Omental fat pad (tissue), 3 donors: ENCODE measurements at regions not wholly inside any gene's neighbourhood (a gene's known extent, or its start where the extent isn't known, plus 50 kb on each side); places are given as distances from the start of the nearest gene placed in this dataset.
"Not testable (repeated sequence)": the region's sequence is repeated elsewhere in the genome, so short reads cannot be mapped to it uniquely, and the experiment has no call there.

Experiments used
- ATAC-seq: fragments of 150-250 bp; one replicate; pipeline ENCODE4 v1.9.1; 2016; ENCODE audit warnings: mild to moderate bottlenecking, moderate library complexity; ENCODE audit not compliant: low FRiP score
- DNase-seq: peaks from one replicate; pipeline ENCODE4 v3.0.0-alpha.2; 2019; ENCODE audit warnings: low spot score
- TF ChIP-seq, protein P1 (sequence below), 3 donors: fragments of 450-650 bp; IDR thresholded peaks; one replicate each; pipeline ENCODE4 v1.5.1; 2016 to 2017; ENCODE audit warnings: antibody characterized with exemption in 3 of 3, mild to moderate bottlenecking in 3 of 3, moderate library complexity in 2 of 3

DNA sequence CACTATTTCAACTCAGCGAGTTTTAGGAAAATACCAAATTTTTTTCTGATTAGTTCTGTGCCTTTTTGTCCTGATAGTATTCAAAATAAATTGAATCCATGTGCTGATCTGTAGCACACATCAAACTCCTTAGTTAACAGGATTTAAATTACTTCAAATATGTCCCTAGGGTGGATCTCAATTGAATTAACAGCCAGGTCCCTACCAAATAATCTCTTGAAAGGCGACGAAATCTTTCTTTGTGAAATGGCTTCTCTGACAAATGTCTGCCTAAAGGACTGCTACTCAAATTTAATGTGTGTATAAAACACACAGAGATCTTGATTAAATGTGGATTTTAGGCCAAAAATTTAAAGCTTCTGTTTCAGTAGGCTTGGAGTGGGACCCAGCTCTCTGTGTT, 989.6 kb upstream of the KCND2 start:
- TF ChIP-seq, protein P1, sequence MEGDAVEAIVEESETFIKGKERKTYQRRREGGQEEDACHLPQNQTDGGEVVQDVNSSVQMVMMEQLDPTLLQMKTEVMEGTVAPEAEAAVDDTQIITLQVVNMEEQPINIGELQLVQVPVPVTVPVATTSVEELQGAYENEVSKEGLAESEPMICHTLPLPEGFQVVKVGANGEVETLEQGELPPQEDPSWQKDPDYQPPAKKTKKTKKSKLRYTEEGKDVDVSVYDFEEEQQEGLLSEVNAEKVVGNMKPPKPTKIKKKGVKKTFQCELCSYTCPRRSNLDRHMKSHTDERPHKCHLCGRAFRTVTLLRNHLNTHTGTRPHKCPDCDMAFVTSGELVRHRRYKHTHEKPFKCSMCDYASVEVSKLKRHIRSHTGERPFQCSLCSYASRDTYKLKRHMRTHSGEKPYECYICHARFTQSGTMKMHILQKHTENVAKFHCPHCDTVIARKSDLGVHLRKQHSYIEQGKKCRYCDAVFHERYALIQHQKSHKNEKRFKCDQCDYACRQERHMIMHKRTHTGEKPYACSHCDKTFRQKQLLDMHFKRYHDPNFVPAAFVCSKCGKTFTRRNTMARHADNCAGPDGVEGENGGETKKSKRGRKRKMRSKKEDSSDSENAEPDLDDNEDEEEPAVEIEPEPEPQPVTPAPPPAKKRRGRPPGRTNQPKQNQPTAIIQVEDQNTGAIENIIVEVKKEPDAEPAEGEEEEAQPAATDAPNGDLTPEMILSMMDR (IDR thresholded peaks at IDR 0.05) = no peak
- DNase-seq (no peak), ATAC-seq (no peak)

DNA sequence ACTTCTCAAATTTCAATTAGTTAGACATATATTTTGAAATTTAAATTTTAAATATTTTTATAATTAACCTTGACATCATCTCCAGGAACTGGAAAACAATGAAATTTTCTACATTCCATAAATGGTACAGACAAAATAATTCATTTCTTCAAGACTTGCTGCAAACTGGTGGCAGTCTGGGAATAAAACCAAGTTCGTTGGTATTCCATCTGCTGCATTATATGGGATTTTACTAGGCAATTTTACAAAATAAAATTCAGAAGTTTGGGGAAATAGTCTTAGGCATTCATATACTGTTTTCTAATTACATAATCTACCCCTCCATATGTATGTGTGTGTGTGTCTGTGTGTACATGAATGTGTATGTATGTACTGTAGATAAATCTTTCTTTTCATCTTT, 984.6 kb upstream of the KCND2 start:
- no peak for ATAC-seq
- no peak for DNase-seq
- TF ChIP-seq, protein P1 (IDR thresholded peaks at IDR 0.05) = no peak

- ATAC-seq, DNase-seq: not testable (repeated sequence)
Measured at GRCh38 chr7:119300341-119300740, 972.6 kb upstream of the KCND2 start.

DNA sequence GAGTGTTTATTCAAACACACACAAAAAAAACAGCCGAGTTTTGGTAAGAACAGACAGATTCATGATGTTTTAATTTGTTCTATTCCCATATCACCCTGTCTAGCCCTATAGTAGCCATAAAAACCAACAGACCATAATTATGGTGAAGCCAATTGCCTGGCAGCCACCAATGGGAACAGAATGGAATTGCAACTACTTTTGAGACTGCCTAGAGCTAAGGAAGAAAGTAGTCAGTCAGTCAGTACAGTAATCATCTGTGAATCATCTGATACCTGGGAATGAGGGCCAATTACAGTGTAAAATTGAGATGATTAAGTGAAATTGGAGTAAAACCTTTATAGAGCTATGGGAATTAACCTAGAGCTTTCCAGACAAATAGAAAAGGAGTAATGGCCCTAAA, 952.7 kb upstream of the KCND2 start:
- ATAC-seq (no peak), DNase-seq (no peak)
- TF ChIP-seq, protein P1 (IDR thresholded peaks at IDR 0.05) = no peak

- TF ChIP-seq, protein P1 (IDR thresholded peaks at IDR 0.05) = no peak
- DNase-seq (no peak), ATAC-seq (no peak)
Measured at GRCh38 chr7:119329715-119330114, 943.3 kb upstream of the KCND2 start.

GRCh38 chr7:119335405-119335804, 937.6 kb upstream of the KCND2 start:
- no peak for ATAC-seq
- DNase-seq = no peak
- TF ChIP-seq, protein P1 (IDR thresholded peaks at IDR 0.05) = no peak

GRCh38 chr7:119341822-119342221, 931.2 kb upstream of the KCND2 start:
- ATAC-seq (no peak), DNase-seq (no peak)
- TF ChIP-seq, protein P1 (IDR thresholded peaks at IDR 0.05) = no peak

- ATAC-seq (no peak), DNase-seq (no peak)
- TF ChIP-seq, protein P1 (IDR thresholded peaks at IDR 0.05) = no peak
Measured at GRCh38 chr7:119343289-119343688, 929.7 kb upstream of the KCND2 start.
